SK-N-SH (cell line): ENCODE measurements at regions not wholly inside any gene's neighbourhood (a gene's known extent, or its start where the extent isn't known, plus 50 kb on each side); places are given as distances from the start of the nearest gene placed in this dataset.

Source experiments
- CTCF ChIA-PET: fragments of 300-600, 350-600 bp; formaldehyde crosslinking; extraction: SDS; loops from one replicate; lab custom pipeline; 2021; lab: Yijun Ruan, JAX
- POLR2A ChIA-PET: fragments of 350-600 bp; sonication (Branson Sonifier 250); formaldehyde crosslinking; extraction: SDS; loops from one replicate; lab custom pipeline; 2020; ENCODE audit warnings: antibody characterized with exemption, inconsistent platforms; lab: Yijun Ruan, JAX
- DNase-seq: peaks from one replicate; pipeline ENCODE4 v3.0.0; 2012
- H2AFZ ChIP-seq: fragments of 200-600 bp; sonication (generic); 2 replicates; pipeline ENCODE4 v1.8.1; 2016; ENCODE audit warnings: antibody characterized with exemption, mild to moderate bottlenecking, low read depth
- H3F3A ChIP-seq: fragments of 200-600 bp; sonication (generic); replicated peaks from 2 replicates; pipeline ENCODE3; 2016; ENCODE audit warnings: antibody characterized with exemption, mild to moderate bottlenecking; ENCODE audit not compliant: insufficient read depth
- H3K27ac ChIP-seq, 2 experiments: fragments of 200-500 bp in 1 of 2; fragments of 200-600 bp in 1 of 2; sonication (Bioruptor generic) in 1 of 2; sonication (generic), shearing (Covaris generic) in 1 of 2; 2 replicates each; pipeline versions ENCODE4 v1.5.1 to v1.6.1; 2014 to 2016; ENCODE audit warnings: low read depth in 2 of 2, inconsistent platforms in 1 of 2, low read length in 1 of 2, mild to moderate bottlenecking in 1 of 2, mixed read lengths in 1 of 2
- H3K27me3 ChIP-seq: fragments of 200-600 bp; sonication (generic), shearing (Covaris generic); 2 replicates; pipeline ENCODE4 v1.6.1; 2016; ENCODE audit warnings: mixed run types; ENCODE audit not compliant: insufficient read depth
- H3K36me3 ChIP-seq, 2 experiments: fragments of 200-500 bp in 1 of 2; fragments of 200-600 bp in 1 of 2; sonication (Bioruptor generic) in 1 of 2; sonication (generic) in 1 of 2; replicated peaks in 1 of 2; 2 replicates each; pipeline versions ENCODE3 to v1.5.1; 2014 to 2016; ENCODE audit warnings: low read length in 1 of 2, mild to moderate bottlenecking in 1 of 2; ENCODE audit not compliant: insufficient read depth in 2 of 2, control insufficient read depth in 1 of 2
- H3K4me1 ChIP-seq, 2 experiments: fragments of 200-500 bp in 1 of 2; fragments of 200-600 bp in 1 of 2; sonication (Bioruptor generic) in 1 of 2; sonication (generic), shearing (Covaris generic) in 1 of 2; 2 replicates each; pipeline versions ENCODE4 v1.5.1 to v1.6.1; 2014 to 2016; ENCODE audit warnings: low read depth in 1 of 2, low read length in 1 of 2, mixed run types in 1 of 2; ENCODE audit not compliant: insufficient read depth in 2 of 2, control insufficient read depth in 1 of 2
- H3K4me2 ChIP-seq: fragments of 200-600 bp; sonication (generic), shearing (Covaris generic); 2 replicates; pipeline ENCODE4 v1.6.1; 2017; ENCODE audit warnings: mixed run types
- H3K4me3 ChIP-seq, 2 experiments: fragments of 200-500 bp in 1 of 2; fragments of 200-600 bp in 1 of 2; sonication (Bioruptor generic) in 1 of 2; sonication (generic), shearing (Covaris generic) in 1 of 2; 2 replicates each; pipeline versions ENCODE4 v1.5.1 to v1.8.1; 2014 to 2016; ENCODE audit warnings: low read depth in 2 of 2, inconsistent platforms in 1 of 2, low read length in 1 of 2, mild to moderate bottlenecking in 1 of 2, mixed read lengths in 1 of 2, moderate library complexity in 1 of 2
- H3K79me2 ChIP-seq: fragments of 200-600 bp; sonication (generic); 2 replicates; pipeline ENCODE4 v1.8.1; 2017; ENCODE audit warnings: mild to moderate bottlenecking; ENCODE audit not compliant: insufficient read depth
- H3K9ac ChIP-seq: fragments of 200-600 bp; sonication (generic); 2 replicates; pipeline ENCODE4 v1.6.1; 2017; ENCODE audit warnings: mixed run types
- H3K9me2 ChIP-seq: fragments of 200-600 bp; sonication (generic); 2 replicates; pipeline ENCODE4 v1.6.1; 2017; ENCODE audit warnings: mixed run types
- H3K9me3 ChIP-seq: fragments of 200-600 bp; sonication (generic); 2 replicates; pipeline ENCODE4 v1.6.1; 2017; ENCODE audit warnings: mixed run types, mild to moderate bottlenecking, moderate library complexity
- H4K20me1 ChIP-seq: fragments of 200-600 bp; sonication (generic); 2 replicates; pipeline ENCODE4 v1.6.1; 2017; ENCODE audit warnings: mild to moderate bottlenecking, mixed run types; ENCODE audit not compliant: insufficient read depth
- CHD2 ChIP-seq: fragments of 150-350 bp; IDR thresholded peaks from 2 replicates; pipeline ENCODE4 v1.6.1; 2018; ENCODE audit warnings: low read length; ENCODE audit not compliant: partially characterized antibody
- EZH2phosphoT487 ChIP-seq: fragments of 200-600 bp; sonication (generic); IDR thresholded peaks from 2 replicates; pipeline ENCODE4 v1.6.1; 2017; ENCODE audit warnings: low read depth, mixed run types, mild to moderate bottlenecking, antibody characterized with exemption, moderate library complexity, borderline replicate concordance
- FOSL2 ChIP-seq: IDR thresholded peaks from 2 replicates; pipeline ENCODE4 v1.4.0; 2012; ENCODE audit warnings: low read depth, mild to moderate bottlenecking, moderate library complexity, borderline replicate concordance
- FOXJ3 ChIP-seq: sonication (generic); formaldehyde crosslinking; IDR thresholded peaks from 2 replicates; pipeline ENCODE4 v1.5.1; 2020; ENCODE audit warnings: mild to moderate bottlenecking, missing genetic modification reagents
- FOXM1 ChIP-seq: IDR thresholded peaks from 2 replicates; pipeline ENCODE4 v1.4.0; 2012; ENCODE audit warnings: low read depth, mild to moderate bottlenecking
- MEF2A ChIP-seq: IDR thresholded peaks from 2 replicates; pipeline ENCODE4 v1.4.0; 2012; ENCODE audit warnings: low read depth, borderline replicate concordance
- MXI1 ChIP-seq: IDR thresholded peaks from 2 replicates; pipeline ENCODE4 v1.6.1; 2012; ENCODE audit warnings: mild to moderate bottlenecking, low read depth, low read length, improper control_type of control experiment
- NFIC ChIP-seq: IDR thresholded peaks from 2 replicates; pipeline ENCODE4 v1.4.0; 2012; ENCODE audit warnings: borderline replicate concordance
- NRF1 ChIP-seq: IDR thresholded peaks from 2 replicates; pipeline ENCODE4 v1.6.1; 2012; ENCODE audit warnings: low read depth, mild to moderate bottlenecking, low read length
- RAD21 ChIP-seq: IDR thresholded peaks from 2 replicates; pipeline ENCODE4 v1.6.1; 2012; ENCODE audit warnings: mild to moderate bottlenecking, low read length
- RCOR1 ChIP-seq: fragments of 150-350 bp; IDR thresholded peaks from 2 replicates; pipeline ENCODE4 v1.6.1; 2017; ENCODE audit warnings: antibody characterized with exemption, low read length
- RXRA ChIP-seq: IDR thresholded peaks from 2 replicates; pipeline ENCODE4 v1.4.0; 2012; ENCODE audit warnings: low read depth, mild to moderate bottlenecking, borderline replicate concordance
- SIN3A ChIP-seq: IDR thresholded peaks from 2 replicates; pipeline ENCODE4 v1.6.1; 2012; ENCODE audit warnings: low read depth, mild to moderate bottlenecking, low read length, moderate library complexity, borderline replicate concordance
- SMC3 ChIP-seq: IDR thresholded peaks from 2 replicates; pipeline ENCODE4 v1.6.1; 2012; ENCODE audit warnings: low read depth, low read length, improper control_type of control experiment
- TEAD4 ChIP-seq: IDR thresholded peaks from 2 replicates; pipeline ENCODE4 v1.4.0; 2012; ENCODE audit warnings: mild to moderate bottlenecking, borderline replicate concordance; ENCODE audit not compliant: insufficient read depth
- YY1 ChIP-seq: IDR thresholded peaks from 2 replicates; pipeline ENCODE4 v1.4.0; 2012; ENCODE audit warnings: low read depth, mild to moderate bottlenecking
- WGBS: methylation state at CpG from one replicate; pipeline ENCODE4 v1.1.6; 2017; ENCODE audit warnings: low lambda C conversion rate; 5-methylcytosine and 5-hydroxymethylcytosine counted together
- TF ChIP-seq, protein P1 (sequence below): fragments of 150-350 bp; IDR thresholded peaks from 2 replicates; pipeline ENCODE4 v1.6.1; 2017; ENCODE audit warnings: antibody characterized with exemption, low read length, low read depth, borderline replicate concordance
- TF ChIP-seq, protein P2 (sequence below): IDR thresholded peaks from 2 replicates; pipeline ENCODE4 v1.4.0; 2012; ENCODE audit warnings: low read depth
- TF ChIP-seq, protein P3 (sequence below): fragments of 150-350 bp; IDR thresholded peaks from 2 replicates; pipeline ENCODE4 v1.6.1; 2016; ENCODE audit warnings: mild to moderate bottlenecking, low read depth, low read length
- TF ChIP-seq, protein P4 (sequence below): IDR thresholded peaks from 2 replicates; pipeline ENCODE4; 2012

DNA sequence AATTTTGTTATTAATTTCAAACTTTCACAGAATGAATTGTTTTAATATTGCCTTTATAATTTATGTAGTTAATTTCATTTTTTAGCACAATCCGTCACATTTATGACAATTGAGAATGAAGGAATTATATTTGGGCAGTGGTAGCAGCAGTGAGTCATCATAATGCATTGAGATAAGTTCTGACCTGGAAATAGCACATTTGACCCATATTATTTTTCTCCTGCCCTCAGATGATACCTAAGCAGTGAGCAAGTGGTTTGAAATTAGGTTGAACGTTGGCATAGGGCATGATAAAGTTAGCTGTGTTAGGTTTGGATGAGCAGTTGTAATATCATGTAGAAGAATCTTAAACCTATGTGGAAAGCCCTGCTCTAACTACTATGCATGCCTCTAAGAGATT lies 1431.3 kb upstream of the CDH8 start:
- ChIA-PET CTCF (no interaction called here), POLR2A (no interaction called here)
- H3K79me2 ChIP-seq: no peaks in the 10 kb centered on the region
- no peak overlapping the region for H3K27ac ChIP-seq
- H3F3A ChIP-seq: no peaks in the 10 kb centered on the region
- no peak overlapping the region for H3K4me3 ChIP-seq
- no peak for DNase-seq
- no peaks in the 10 kb centered on the region for H3K9me3 ChIP-seq
- H4K20me1 ChIP-seq: no peaks in the 10 kb centered on the region
- WGBS: 49% methylated on average over 2 of the region's 2 CpGs
- H3K9ac ChIP-seq: no peak overlapping the region
- TF ChIP-seq NRF1 (no peak), SMC3 (no peak), FOXJ3 (CRISPR knock-in tag) (no peak), RCOR1 (no peak), RXRA (no peak), TEAD4 (no peak), MXI1 (no peak), NFIC (no peak)
- TF ChIP-seq, protein P1, sequence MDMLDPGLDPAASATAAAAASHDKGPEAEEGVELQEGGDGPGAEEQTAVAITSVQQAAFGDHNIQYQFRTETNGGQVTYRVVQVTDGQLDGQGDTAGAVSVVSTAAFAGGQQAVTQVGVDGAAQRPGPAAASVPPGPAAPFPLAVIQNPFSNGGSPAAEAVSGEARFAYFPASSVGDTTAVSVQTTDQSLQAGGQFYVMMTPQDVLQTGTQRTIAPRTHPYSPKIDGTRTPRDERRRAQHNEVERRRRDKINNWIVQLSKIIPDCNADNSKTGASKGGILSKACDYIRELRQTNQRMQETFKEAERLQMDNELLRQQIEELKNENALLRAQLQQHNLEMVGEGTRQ: no peak
- no peak overlapping the region for H2AFZ ChIP-seq
- H3K4me1 ChIP-seq: 0 out of 4 replicates have a peak, but pooled peaks cover 0 to 4% of the 10 kb centered on the region in 2 experiments
- H3K4me2 ChIP-seq: no peak overlapping the region
- H3K27me3 ChIP-seq: no peaks in the 10 kb centered on the region
- no peaks in the 10 kb centered on the region for H3K9me2 ChIP-seq
- H3K36me3 ChIP-seq: no peaks in the 10 kb centered on the region

DNA sequence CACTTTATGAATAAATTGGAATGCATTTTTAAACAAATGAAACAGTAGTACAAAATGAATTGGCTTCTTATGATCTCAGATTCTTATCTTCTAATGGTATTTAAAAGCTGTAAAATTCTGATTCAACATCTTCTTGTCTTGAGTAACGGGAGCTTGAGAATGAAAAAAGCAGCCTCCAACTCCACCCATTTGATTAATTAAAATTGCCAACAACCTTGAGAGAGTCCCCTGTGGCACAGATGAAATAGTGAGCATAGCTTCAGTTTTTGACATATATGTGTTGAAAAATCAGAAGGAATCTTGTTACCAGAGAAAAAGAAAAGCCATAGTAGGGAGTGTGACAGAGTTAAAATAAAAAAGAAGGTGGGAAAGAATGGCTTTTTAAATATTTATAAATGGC lies 1426.1 kb upstream of the CDH8 start:
- whole genome bisulfite sequencing: 80% methylated on average over 1 of the region's 1 CpG
- ChIA-PET CTCF (interaction anchor here (1.0 to 4.8 kb wide), 18 partner anchors 9 to 1847 kb away, joined by 3 to 32 read pairs (median 3); partner anchors contain the start of gene CDH11), POLR2A (no interaction called here)
- H2AFZ ChIP-seq: no peak overlapping the region
- no peaks in the 10 kb centered on the region for H3K27me3 ChIP-seq
- H3K9ac ChIP-seq: no peak overlapping the region
- no peak overlapping the region for H3K4me3 ChIP-seq
- no peaks in the 10 kb centered on the region for H4K20me1 ChIP-seq
- no peaks in the 10 kb centered on the region for H3K36me3 ChIP-seq
- TF ChIP-seq RAD21: no peak
- TF ChIP-seq, protein P1: no peak
- TF ChIP-seq NFIC: no peak
- TF ChIP-seq YY1: no peak
- TF ChIP-seq, protein P2, sequence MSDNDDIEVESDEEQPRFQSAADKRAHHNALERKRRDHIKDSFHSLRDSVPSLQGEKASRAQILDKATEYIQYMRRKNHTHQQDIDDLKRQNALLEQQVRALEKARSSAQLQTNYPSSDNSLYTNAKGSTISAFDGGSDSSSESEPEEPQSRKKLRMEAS: no peak
- TF ChIP-seq, protein P3, sequence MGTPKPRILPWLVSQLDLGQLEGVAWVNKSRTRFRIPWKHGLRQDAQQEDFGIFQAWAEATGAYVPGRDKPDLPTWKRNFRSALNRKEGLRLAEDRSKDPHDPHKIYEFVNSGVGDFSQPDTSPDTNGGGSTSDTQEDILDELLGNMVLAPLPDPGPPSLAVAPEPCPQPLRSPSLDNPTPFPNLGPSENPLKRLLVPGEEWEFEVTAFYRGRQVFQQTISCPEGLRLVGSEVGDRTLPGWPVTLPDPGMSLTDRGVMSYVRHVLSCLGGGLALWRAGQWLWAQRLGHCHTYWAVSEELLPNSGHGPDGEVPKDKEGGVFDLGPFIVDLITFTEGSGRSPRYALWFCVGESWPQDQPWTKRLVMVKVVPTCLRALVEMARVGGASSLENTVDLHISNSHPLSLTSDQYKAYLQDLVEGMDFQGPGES: no peak
- no peak for TF ChIP-seq RCOR1
- TF ChIP-seq, protein P4, sequence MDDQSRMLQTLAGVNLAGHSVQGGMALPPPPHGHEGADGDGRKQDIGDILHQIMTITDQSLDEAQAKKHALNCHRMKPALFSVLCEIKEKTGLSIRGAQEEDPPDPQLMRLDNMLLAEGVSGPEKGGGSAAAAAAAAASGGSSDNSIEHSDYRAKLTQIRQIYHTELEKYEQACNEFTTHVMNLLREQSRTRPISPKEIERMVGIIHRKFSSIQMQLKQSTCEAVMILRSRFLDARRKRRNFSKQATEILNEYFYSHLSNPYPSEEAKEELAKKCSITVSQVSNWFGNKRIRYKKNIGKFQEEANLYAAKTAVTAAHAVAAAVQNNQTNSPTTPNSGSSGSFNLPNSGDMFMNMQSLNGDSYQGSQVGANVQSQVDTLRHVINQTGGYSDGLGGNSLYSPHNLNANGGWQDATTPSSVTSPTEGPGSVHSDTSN: no peak
- TF ChIP-seq FOSL2: no peak
- no peak for TF ChIP-seq CHD2
- TF ChIP-seq EZH2phosphoT487: no peak
- no peak for TF ChIP-seq RXRA
- TF ChIP-seq SIN3A: no peak
- TF ChIP-seq MXI1: no peak
- TF ChIP-seq SMC3: no peak
- TF ChIP-seq FOXM1: no peak
- TF ChIP-seq MEF2A: no peak
- TF ChIP-seq NRF1: no peak
- peaks cover 3% of the 10 kb centered on the region for H3F3A ChIP-seq
- no peaks in the 10 kb centered on the region for H3K4me1 ChIP-seq
- no peak for DNase-seq
- H3K27ac ChIP-seq: no peak overlapping the region
- H3K4me2 ChIP-seq: no peak overlapping the region
- no peaks in the 10 kb centered on the region for H3K79me2 ChIP-seq
- H3K9me2 ChIP-seq: no peaks in the 10 kb centered on the region; the same call in 1 of the 2 replicates
- no peaks in the 10 kb centered on the region for H3K9me3 ChIP-seq
